SIG-M5 (cell line): ENCODE measurements at regions not wholly inside any gene's neighbourhood (a gene's known extent, or its start where the extent isn't known, plus 50 kb on each side); places are given as distances from the start of the nearest gene placed in this dataset.
"Not testable (repeated sequence)": the region's sequence is repeated elsewhere in the genome, so short reads cannot be mapped to it uniquely, and the experiment has no call there.

Experiments
- DNase-seq: peaks from one replicate; lab custom pipeline; 2025; lab: John Stamatoyannopoulos, UW

GRCh38 chr13:61664801-61665705 lies 249.4 kb upstream of the PCDH20 start:
- DNase-seq, result no peak

- DNase-seq, result no peak
Observed at GRCh38 chr13:61654481-61654880, 238.8 kb upstream of the PCDH20 start.

GRCh38 chr13:61648547-61648946 lies 232.9 kb upstream of the PCDH20 start:
- no peak for DNase-seq

DNA sequence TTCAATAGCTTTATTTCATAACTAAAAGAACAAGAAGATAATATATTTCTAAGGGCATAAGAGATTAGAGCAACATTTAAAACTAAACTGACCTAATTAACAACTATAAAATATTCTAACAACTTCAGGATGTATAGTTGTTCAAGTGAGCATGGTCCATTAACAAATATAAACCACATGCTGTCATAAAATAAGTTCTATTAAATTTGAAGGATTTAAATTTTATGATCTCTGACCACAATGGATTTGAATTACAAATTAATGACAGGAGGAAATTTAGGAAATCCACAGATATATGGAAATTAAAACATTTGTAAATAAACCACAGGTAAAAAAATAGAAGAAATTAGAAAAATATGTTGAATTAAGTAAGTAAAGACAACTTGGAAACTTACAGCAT lies 196.5 kb upstream of the PCDH20 start:
- no peak for DNase-seq

DNA sequence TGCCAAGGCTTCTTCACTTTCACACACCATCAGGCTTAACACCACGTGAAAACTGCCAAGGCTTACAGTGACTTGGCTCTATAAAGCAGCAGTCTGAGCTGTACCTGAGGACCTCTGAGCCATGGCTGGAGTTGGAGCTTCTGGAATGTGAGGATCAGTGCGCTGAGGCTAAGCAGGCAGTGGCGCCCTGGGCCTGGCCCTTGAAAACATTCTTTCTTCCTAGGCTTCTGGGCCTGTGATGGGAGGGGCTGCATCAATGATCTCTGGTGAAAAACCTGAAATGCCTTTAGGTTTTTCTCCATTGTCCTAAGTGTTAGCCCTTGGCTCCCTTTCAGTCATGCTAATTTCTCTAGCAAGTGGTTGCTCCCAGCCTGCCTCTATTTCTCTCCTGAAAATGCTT lies 192.5 kb upstream of the PCDH20 start:
- DNase-seq, result no peak

- DNase-seq, result no peak
Observed at GRCh38 chr13:61600360-61601033, 184.8 kb upstream of the PCDH20 start.

GRCh38 chr13:61592489-61592888 lies 176.8 kb upstream of the PCDH20 start:
- DNase-seq, result no peak

DNA sequence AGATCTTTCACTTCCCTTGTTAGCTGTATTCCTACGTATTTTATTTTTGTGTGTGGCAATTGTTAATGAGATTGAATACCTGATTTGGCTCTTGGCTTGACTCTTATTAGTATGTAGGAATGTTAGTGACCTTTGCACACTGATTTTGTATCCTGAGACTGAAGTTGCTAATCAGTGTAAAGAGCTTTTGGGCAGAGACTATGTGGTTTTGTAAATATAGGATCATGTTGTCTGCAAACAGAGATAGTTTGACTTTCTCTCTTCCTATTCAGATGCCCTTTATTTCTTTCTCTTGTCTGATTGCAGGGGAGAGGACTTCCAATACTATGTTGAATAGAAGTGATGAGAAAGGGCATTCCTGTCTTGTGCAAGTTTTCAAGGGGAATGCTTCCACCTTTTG lies 160.3 kb upstream of the PCDH20 start:
- DNase-seq, result no peak

DNA sequence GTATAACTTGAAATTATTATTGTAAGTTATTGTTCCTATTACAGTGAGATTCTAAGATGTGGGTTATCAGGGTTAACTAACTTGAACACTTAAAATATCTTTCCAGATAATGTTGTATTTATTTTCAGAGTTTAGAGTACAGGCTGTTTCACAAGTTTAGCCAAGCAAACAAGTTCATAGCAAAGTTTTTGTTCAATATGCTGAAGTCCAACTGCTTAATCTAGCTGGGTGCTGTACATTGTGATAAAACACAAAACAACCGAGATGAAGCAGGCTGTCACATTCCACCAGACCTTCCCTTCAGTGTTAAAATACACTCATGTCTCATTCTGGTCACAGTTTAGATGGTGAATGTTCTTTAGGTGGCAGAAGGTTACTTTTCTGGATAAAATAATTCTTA lies 148.0 kb upstream of the PCDH20 start:
- no peak for DNase-seq

GRCh38 chr13:61546911-61547310 lies 131.3 kb upstream of the PCDH20 start:
- DNase-seq, result no peak

- DNase-seq, result no peak
Observed at GRCh38 chr13:61546413-61546812, 130.8 kb upstream of the PCDH20 start.

DNA sequence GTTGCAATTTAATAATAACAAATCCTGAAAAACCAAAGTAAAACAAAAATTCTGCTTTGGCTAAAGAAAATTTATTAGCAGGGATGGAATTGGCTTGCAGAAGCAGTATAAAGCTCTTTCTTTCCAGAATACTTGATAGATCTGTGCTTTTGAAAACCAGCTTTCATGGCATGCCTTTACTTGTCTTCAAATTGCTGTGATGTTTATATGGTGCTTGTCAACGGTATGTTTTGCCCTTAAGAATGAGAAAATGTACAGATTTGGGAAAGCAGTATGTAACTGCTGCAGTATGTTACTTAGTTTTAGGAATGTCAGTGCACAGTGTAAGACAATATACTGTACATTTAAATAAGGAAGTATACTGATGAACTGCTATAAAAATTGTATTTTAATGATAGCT lies 120.8 kb upstream of the PCDH20 start:
- DNase-seq, result no peak

DNA sequence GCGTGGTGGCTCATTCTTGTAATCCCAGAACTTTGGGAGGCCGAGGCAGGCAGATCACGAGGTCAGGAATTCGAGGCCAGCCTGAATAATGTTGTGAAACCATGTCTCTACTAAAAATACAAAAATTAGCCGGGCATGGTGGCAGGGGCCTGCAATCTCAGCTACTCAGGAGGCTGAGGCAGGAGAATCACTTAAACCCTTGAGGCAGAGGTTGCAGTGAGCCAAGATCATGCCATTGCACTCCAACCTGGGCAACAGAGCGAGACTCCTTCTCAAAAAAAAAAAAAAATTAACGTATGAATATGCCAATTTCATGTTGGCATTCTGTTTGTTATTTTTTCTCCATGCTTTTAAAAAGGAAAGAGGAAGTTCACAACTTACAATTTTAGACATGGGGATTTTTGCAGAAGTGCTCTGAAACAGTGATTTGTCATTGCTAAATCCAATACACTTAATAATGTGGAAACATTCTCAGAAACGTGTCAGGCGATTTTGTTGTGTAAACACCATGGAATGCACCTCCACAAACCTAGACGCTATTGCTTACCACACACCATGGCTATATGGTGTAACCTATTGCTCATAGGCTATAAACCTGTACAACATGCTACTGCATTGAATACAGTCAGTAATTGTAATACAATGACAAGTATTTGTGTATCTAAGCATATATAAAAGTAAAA lies 115.9 kb upstream of the PCDH20 start:
- peak; percentile 44 for DNase-seq

DNA sequence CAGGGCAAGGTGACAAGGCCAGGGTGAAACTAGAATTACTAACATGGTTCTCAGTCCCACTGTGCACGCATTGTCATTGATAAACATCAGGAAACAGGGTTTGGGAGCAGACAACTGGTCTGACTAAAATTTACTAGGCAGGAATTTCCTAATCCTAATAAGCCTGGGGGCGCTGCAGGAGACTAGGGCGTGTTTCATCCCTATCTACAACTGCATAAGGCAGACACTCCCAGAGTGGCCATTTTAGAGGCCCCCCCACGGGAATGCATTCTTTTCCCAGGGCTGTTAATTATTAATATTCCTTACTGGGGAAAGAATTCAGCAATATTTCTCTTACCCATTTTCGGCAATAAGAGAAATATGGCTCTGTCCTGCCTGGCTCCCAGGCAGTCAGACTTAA lies 103.6 kb upstream of the PCDH20 start:
- DNase-seq, result not testable (repeated sequence)

DNA sequence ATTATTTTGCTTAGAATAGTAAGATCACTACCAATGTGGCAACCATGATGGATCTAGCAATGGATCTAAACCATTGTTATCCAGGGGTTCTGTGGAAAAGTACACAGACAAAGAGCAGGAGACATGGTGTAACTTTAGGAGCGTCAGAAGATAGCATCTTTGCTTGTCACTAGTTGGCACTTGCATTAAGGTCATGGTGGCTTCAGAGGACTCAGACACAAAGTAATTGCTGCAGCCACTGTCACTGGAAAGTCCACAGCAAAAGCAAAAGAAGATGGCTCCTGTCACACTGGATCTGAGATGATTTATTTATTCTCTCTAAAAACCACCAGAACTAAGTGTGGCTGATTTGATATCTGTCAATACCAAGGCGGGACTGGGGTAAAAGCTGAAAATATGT lies 93.3 kb upstream of the PCDH20 start:
- DNase-seq, result no peak

DNA sequence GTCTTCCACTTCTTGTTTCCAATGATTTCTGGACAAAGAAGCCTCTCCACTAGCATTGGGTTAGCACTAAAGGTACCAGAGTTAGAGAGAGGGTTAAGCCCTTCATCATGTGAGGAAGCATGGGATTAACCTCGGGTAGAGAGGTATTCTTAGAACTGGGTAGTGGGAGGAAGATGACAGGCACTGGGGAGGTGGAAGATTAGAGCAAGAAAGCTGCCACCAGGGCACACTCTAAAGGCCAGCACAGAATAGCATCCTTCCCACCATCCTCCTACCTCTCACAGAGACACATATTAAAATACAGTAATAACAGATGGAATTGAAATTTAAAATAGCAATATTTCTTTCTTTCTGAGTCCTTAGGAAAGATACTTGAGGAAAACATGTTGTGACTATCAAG lies 84.5 kb upstream of the PCDH20 start:
- no peak for DNase-seq

DNA sequence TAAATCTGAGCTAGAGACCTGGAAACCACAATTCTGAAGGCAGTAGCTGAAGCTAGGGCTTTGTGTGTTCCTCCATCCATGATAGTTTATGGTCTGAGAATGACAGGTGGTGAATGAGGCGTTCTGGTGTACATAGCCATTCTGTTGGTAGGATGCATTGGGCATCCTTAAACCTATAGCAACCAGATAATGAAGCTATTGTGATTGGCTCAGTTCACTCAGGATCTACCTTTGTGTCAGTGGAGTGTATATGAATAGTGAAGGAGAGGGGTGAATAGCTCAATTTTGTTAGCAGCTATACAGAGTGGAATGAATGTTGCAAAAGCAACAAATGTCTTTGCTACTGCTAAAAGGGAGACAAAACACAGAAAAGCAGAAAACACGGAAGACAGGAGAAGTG lies 80.0 kb upstream of the PCDH20 start:
- no peak for DNase-seq

DNA sequence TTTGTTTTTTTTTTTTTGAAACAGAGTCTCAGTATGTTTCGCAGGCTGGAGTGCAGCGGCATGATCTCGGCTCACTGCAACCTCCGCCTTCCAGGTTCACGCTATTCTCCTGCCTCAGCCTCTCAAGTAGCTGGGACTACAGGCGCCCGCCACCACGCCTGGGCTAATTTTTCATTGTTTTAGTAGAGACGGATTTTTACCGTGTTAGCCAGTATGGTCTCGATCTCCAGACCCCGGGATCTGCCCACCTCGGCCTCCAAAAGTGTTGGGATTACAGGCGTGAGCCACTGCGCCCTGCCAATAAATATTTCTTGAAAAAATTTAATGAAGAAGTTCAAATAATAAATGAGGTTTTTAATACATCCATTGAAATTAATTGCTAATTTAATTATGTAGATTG lies 77.9 kb upstream of the PCDH20 start:
- DNase-seq, result not testable (repeated sequence)

DNA sequence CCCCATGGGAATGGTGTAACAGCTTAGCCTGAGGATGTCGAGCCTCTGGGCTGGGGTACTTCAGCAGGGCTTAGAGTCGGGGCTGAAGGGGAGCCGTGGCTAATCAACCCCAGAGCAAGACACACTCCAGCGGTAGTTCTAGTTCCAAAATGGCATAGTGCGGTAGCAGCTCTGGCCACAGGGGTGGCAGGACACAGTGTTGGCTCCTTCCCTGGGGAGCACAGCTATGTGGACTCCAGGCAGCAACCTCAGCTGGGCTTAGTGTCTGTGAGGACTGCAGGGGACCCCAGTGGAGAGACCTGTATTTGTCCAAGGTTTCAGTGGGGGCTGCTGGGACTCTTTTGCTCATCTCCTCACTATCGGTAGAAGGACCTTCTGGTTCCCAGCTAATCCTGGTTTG lies 70.8 kb upstream of the PCDH20 start:
- DNase-seq, result no peak

DNA sequence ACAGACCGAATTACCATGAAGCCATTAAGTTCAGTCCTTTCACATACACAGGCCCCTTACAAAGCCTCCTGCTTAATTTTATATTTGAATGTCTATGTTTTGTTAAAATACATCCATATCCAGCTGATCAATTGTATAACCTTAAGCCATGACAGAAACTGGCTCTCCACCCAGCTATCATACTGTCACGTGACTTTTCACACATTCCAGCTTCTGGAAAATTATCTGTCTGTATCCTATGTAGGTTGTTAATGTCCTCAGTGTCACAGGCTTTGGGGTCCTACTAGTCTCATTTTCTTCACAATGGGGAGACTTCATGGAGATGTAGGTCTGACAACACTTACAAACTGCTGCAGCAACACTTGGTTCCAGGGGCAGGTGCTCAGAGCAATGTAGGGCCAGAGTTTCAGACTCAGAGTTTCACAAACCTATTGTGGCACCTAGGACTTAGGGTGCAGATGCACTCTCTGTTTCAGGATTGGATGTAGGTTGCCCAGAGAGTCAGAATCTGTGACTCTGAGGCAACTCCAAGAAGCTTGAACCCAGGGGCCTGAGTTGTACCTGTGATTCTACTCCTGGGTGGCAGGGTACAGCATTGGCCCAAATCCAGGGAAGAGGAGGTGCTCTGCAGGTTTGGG lies 69.6 kb upstream of the PCDH20 start:
- DNase-seq, result no peak

- DNase-seq, result no peak
Observed at GRCh38 chr13:61477619-61478018, 62.0 kb upstream of the PCDH20 start.

- DNase-seq, result no peak
Observed at GRCh38 chr13:61470786-61471185, 55.1 kb upstream of the PCDH20 start.
